WTC11 (cell line): ENCODE measurements at regions not wholly inside any gene's neighbourhood (a gene's known extent, or its start where the extent isn't known, plus 50 kb on each side); places are given as distances from the start of the nearest gene placed in this dataset.

Experiments used
- ATAC-seq: fragments of 200-7000 bp; cut with Tn5 transposase; 2 replicates; pipeline ENCODE4 v1.10.0; 2021; ENCODE audit warnings: mild to moderate bottlenecking, moderate library complexity
- CTCF ChIA-PET: fragments of 300-600 bp; sonication (Branson Sonifier 250); formaldehyde crosslinking; loops from one replicate; lab custom pipeline; 2021; ENCODE audit warnings: antibody characterized with exemption; lab: Charles Lee
- POLR2A ChIA-PET: fragments of 350-600 bp; sonication (Branson Sonifier 250); formaldehyde crosslinking; loops from one replicate; lab custom pipeline; 2021; ENCODE audit warnings: antibody characterized with exemption; lab: Charles Lee
- DNase-seq: peaks from one replicate; pipeline ENCODE4 v3.0.0; 2021; ENCODE audit warnings: low spot score
- H3K27ac Mint-ChIP-seq: 2 replicates; pipeline ENCODE4 v1.8.0; 2021; ENCODE audit warnings: mixed read lengths
- H3K27me3 Mint-ChIP-seq: 2 replicates; pipeline ENCODE4 v1.8.0; 2021; ENCODE audit warnings: low read depth, mild to moderate bottlenecking, moderate library complexity, mixed read lengths
- H3K36me3 Mint-ChIP-seq: 2 replicates; pipeline ENCODE4 v1.8.0; 2021; ENCODE audit warnings: mixed read lengths
- H3K4me1 Mint-ChIP-seq: 2 replicates; pipeline ENCODE4 v1.8.0; 2022; ENCODE audit warnings: mixed read lengths
- H3K4me3 Mint-ChIP-seq: 2 replicates; pipeline ENCODE4 v1.8.0; 2021; ENCODE audit warnings: mild to moderate bottlenecking, moderate library complexity, mixed read lengths
- H3K9me3 Mint-ChIP-seq: 2 replicates; pipeline ENCODE4 v1.8.0; 2021; ENCODE audit warnings: mixed read lengths
- ATF3 ChIP-seq: sonication (generic); formaldehyde crosslinking; conservative IDR thresholded peaks from 2 replicates; pipeline ENCODE4 v1.8.1; 2022; ENCODE audit warnings: mild to moderate bottlenecking, missing genetic modification reagents
- CREM ChIP-seq: sonication (generic); formaldehyde crosslinking; IDR thresholded peaks from 2 replicates; pipeline ENCODE4 v1.8.1; 2022; ENCODE audit warnings: mild to moderate bottlenecking, missing genetic modification reagents, moderate library complexity
- CTCF ChIP-seq: fragments of 200-600 bp; IDR thresholded peaks from 2 replicates; pipeline ENCODE4 v1.8.0; 2022; ENCODE audit warnings: antibody characterized with exemption
- ETV6 ChIP-seq: sonication (generic); formaldehyde crosslinking; IDR thresholded peaks from 2 replicates; pipeline ENCODE4 v1.8.1; 2022; ENCODE audit warnings: mild to moderate bottlenecking, missing genetic modification reagents
- GABPB1 ChIP-seq: sonication (generic); formaldehyde crosslinking; IDR thresholded peaks from 2 replicates; pipeline ENCODE4 v1.8.1; 2023; ENCODE audit warnings: mild to moderate bottlenecking, missing genetic modification reagents
- GRHL2 ChIP-seq: fragments of 250-450 bp; sonication (Bioruptor Pico); IDR thresholded peaks from 2 replicates; pipeline ENCODE4 v1.8.0; 2022; ENCODE audit warnings: mild to moderate bottlenecking, moderate library complexity; ENCODE audit not compliant: insufficient replicate concordance, severe bottlenecking
- IRF2 ChIP-seq: sonication (generic); formaldehyde crosslinking; IDR thresholded peaks from 2 replicates; pipeline ENCODE4 v1.8.0; 2022; ENCODE audit warnings: low read depth, missing genetic modification reagents, borderline replicate concordance
- JAZF1 ChIP-seq: fragments of 250-450 bp; sonication (Bioruptor Pico); IDR thresholded peaks from 2 replicates; pipeline ENCODE4 v1.9.0; 2021; ENCODE audit warnings: moderate library complexity, mild to moderate bottlenecking, inconsistent platforms
- KAT7 ChIP-seq: sonication (generic); formaldehyde crosslinking; IDR thresholded peaks from 2 replicates; pipeline ENCODE4 v1.8.1; 2023; ENCODE audit warnings: missing genetic modification reagents, mild to moderate bottlenecking, borderline replicate concordance
- NFATC4 ChIP-seq: fragments of 250-450 bp; sonication (Bioruptor Pico); IDR thresholded peaks from 2 replicates; pipeline ENCODE4 v1.9.0; 2021; ENCODE audit warnings: mild to moderate bottlenecking
- PREB ChIP-seq: sonication (generic); formaldehyde crosslinking; IDR thresholded peaks from 2 replicates; pipeline ENCODE4 v1.8.1; 2022; ENCODE audit warnings: mild to moderate bottlenecking, missing genetic modification reagents, moderate library complexity, borderline replicate concordance
- RELA ChIP-seq: sonication (generic); formaldehyde crosslinking; IDR thresholded peaks from 2 replicates; pipeline ENCODE4 v1.8.1; 2022; ENCODE audit warnings: missing genetic modification reagents, mild to moderate bottlenecking, borderline replicate concordance
- RORB ChIP-seq: fragments of 250-450 bp; sonication (Bioruptor Pico); IDR thresholded peaks from 2 replicates; pipeline ENCODE4 v1.9.0; 2021; ENCODE audit warnings: mild to moderate bottlenecking
- SMAD4 ChIP-seq: sonication (generic); formaldehyde crosslinking; IDR thresholded peaks from 2 replicates; pipeline ENCODE4 v1.8.0; 2022; ENCODE audit warnings: mild to moderate bottlenecking, missing genetic modification reagents
- TEAD4 ChIP-seq: sonication (generic); formaldehyde crosslinking; IDR thresholded peaks from 2 replicates; pipeline ENCODE4 v1.8.0; 2022; ENCODE audit warnings: mild to moderate bottlenecking, missing genetic modification reagents
- ZBTB21 ChIP-seq: sonication (generic); formaldehyde crosslinking; IDR thresholded peaks from 2 replicates; pipeline ENCODE4 v1.8.1; 2023; ENCODE audit warnings: mild to moderate bottlenecking, missing genetic modification reagents, borderline replicate concordance
- ZNF219 ChIP-seq: sonication (generic); formaldehyde crosslinking; IDR thresholded peaks from 2 replicates; pipeline ENCODE4 v1.8.0; 2023; ENCODE audit warnings: missing genetic modification reagents, mild to moderate bottlenecking, borderline replicate concordance
- ZNF317 ChIP-seq: sonication (generic); formaldehyde crosslinking; IDR thresholded peaks from 2 replicates; pipeline ENCODE4 v1.8.1; 2023; ENCODE audit warnings: low read depth, mild to moderate bottlenecking, moderate library complexity, missing genetic modification reagents, borderline replicate concordance
- ZNF416 ChIP-seq: fragments of 250-450 bp; sonication (Bioruptor Pico); IDR thresholded peaks from 2 replicates; pipeline ENCODE4 v1.9.0; 2021; ENCODE audit warnings: mild to moderate bottlenecking, inconsistent platforms
- ZNF671 ChIP-seq: fragments of 250-450 bp; sonication (Bioruptor Pico); IDR thresholded peaks from 2 replicates; pipeline ENCODE4 v1.8.0; 2021; ENCODE audit warnings: mild to moderate bottlenecking
- TF ChIP-seq, protein P1 (sequence below): fragments of 250-450 bp; sonication (Bioruptor Pico); IDR thresholded peaks from 2 replicates; pipeline ENCODE4 v1.9.0; 2021; ENCODE audit warnings: mild to moderate bottlenecking

GRCh38 chr2:238772635-238773297 lies 75.1 kb upstream of the TWIST2 start (continued):
- TF ChIP-seq, protein P1, sequence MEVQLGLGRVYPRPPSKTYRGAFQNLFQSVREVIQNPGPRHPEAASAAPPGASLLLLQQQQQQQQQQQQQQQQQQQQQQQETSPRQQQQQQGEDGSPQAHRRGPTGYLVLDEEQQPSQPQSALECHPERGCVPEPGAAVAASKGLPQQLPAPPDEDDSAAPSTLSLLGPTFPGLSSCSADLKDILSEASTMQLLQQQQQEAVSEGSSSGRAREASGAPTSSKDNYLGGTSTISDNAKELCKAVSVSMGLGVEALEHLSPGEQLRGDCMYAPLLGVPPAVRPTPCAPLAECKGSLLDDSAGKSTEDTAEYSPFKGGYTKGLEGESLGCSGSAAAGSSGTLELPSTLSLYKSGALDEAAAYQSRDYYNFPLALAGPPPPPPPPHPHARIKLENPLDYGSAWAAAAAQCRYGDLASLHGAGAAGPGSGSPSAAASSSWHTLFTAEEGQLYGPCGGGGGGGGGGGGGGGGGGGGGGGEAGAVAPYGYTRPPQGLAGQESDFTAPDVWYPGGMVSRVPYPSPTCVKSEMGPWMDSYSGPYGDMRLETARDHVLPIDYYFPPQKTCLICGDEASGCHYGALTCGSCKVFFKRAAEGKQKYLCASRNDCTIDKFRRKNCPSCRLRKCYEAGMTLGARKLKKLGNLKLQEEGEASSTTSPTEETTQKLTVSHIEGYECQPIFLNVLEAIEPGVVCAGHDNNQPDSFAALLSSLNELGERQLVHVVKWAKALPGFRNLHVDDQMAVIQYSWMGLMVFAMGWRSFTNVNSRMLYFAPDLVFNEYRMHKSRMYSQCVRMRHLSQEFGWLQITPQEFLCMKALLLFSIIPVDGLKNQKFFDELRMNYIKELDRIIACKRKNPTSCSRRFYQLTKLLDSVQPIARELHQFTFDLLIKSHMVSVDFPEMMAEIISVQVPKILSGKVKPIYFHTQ (CRISPR knock-in tag) = no peak
- TF ChIP-seq ZBTB21 (CRISPR knock-in tag) (no peak), GRHL2 (CRISPR knock-in tag) (no peak)

- H3K36me3 Mint-ChIP-seq = no peaks in the 10 kb centered on the region
- CTCF ChIA-PET = interaction anchor here (2.4 to 3.7 kb wide), 2 partner anchors 12 to 19 kb away, joined by 9 to 11 read pairs; no protein-coding TSS in a partner anchor
These were observed 74.4 kb upstream of the TWIST2 start for GRCh38 chr2:238773472-238773871.

DNA sequence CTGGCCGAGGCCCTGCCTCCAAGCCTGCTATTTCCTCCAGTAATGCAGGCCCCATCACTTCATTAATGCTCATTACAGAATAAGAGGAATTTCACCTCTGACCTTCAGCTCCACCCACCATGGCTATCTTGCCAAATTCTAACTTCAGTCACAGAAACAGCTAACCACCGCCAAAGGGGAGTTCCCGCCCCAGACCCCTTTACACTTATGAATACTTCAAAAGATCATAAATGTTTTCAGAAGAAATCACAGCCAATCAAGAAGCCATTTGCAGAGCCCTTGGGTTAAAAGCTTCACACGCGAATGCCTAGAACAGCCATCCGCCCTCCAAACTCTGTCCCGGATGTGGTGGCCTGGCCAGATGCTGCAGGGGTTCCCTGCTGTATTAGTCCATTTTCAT lies 73.8 kb upstream of the TWIST2 start:
- Mint-ChIP-seq H3K9me3 (no peaks in the 10 kb centered on the region), H3K36me3 (no peaks in the 10 kb centered on the region), H3K27ac (no peak overlapping the region), H3K27me3 (no peaks in the 10 kb centered on the region; the same call in 1 of the 2 replicates), H3K4me1 (peaks cover 15% of the 10 kb centered on the region), H3K4me3 (no peak overlapping the region)
- no peak for TF ChIP-seq RELA (CRISPR knock-in tag)
- TF ChIP-seq PREB (CRISPR knock-in tag) = no peak
- TF ChIP-seq ZNF219 (CRISPR knock-in tag) = no peak
- no peak for TF ChIP-seq CREM
- TF ChIP-seq KAT7 (CRISPR knock-in tag) = no peak
- TF ChIP-seq ATF3 (CRISPR knock-in tag) = no peak
- no peak for TF ChIP-seq GABPB1 (CRISPR knock-in tag)
- TF ChIP-seq JAZF1 = no peak
- no peak for TF ChIP-seq IRF2
- TF ChIP-seq RORB (CRISPR knock-in tag) = no peak
- TF ChIP-seq ETV6 (CRISPR knock-in tag) = no peak
- TF ChIP-seq SMAD4 = no peak
- no peak for TF ChIP-seq ZNF671
- no peak for TF ChIP-seq TEAD4 (CRISPR knock-in tag)
- TF ChIP-seq ZNF317 = no peak
- no peak for DNase-seq
- POLR2A ChIA-PET = no interaction called here
- no peak for ATAC-seq
- CTCF ChIA-PET = interaction anchor here (3.7 kb wide), 1 partner anchor 11 kb away, joined by 11 read pairs; no protein-coding TSS in a partner anchor

More at GRCh38 chr2:238773472-238773871, 74.4 kb upstream of the TWIST2 start:
- Mint-ChIP-seq H3K9me3 (no peaks in the 10 kb centered on the region), H3K4me3 (no peak overlapping the region), H3K27me3 (no peaks in the 10 kb centered on the region; the same call in 1 of the 2 replicates), H3K27ac (no peak overlapping the region), H3K4me1 (peaks cover 15% of the 10 kb centered on the region)
- ATAC-seq = no peak
- POLR2A ChIA-PET = no interaction called here
- no peak for DNase-seq
- TF ChIP-seq ZNF416 (CRISPR knock-in tag) (no peak), CTCF (no peak), NFATC4 (CRISPR knock-in tag) (no peak)
